Esophagus squamous epithelium (tissue), 5 donors: ENCODE measurements at regions not wholly inside any gene's neighbourhood (a gene's known extent, or its start where the extent isn't known, plus 50 kb on each side); places are given as distances from the start of the nearest gene placed in this dataset.

Experiments used
- DNase-seq: peaks from one replicate; lab custom pipeline; 2025; lab: John Stamatoyannopoulos, UW
- H3K27ac ChIP-seq, 4 donors: fragments of 200-600 bp; sonication (generic); one replicate each; pipeline ENCODE4 v1.5.1; 2016 to 2019; ENCODE audit warnings: mild to moderate bottlenecking in 1 of 4
- H3K27me3 ChIP-seq, 4 donors: fragments of 200-600 bp; sonication (generic); 1 replicate in 3 of 4; 2 replicates in 1 of 4; pipeline versions ENCODE4 v1.5.1 to v1.6.0; 2017 to 2021; ENCODE audit warnings: antibody characterized with exemption in 1 of 4
- H3K36me3 ChIP-seq, 3 donors: fragments of 200-600 bp; sonication (generic); one replicate each; pipeline ENCODE4 v1.5.1; 2016 to 2019
- H3K4me1 ChIP-seq, 3 donors: fragments of 200-600 bp; sonication (generic); one replicate each; pipeline ENCODE4 v1.5.1; 2017 to 2019
- H3K4me3 ChIP-seq, 4 donors: fragments of 200-600 bp; sonication (generic); 1 replicate in 3 of 4; 2 replicates in 1 of 4; pipeline ENCODE4 v1.5.1; 2016 to 2019; ENCODE audit warnings: mild to moderate bottlenecking in 2 of 4, moderate library complexity in 1 of 4
- H3K9me3 ChIP-seq, 3 donors: fragments of 200-600 bp; sonication (generic); one replicate each; pipeline ENCODE4 v1.5.1; 2016 to 2019
- CTCF ChIP-seq, 6 experiments: fragments of 450-650 bp in 4 of 6; fragments of 200-600 bp in 2 of 6; sonication (generic) in 2 of 6; IDR thresholded peaks; one replicate each; pipeline ENCODE4 v1.5.1; 2016 to 2019; ENCODE audit warnings: antibody characterized with exemption in 6 of 6, mild to moderate bottlenecking in 4 of 6, moderate library complexity in 4 of 6
- POLR2A ChIP-seq, 4 donors: fragments of 450-650 bp; IDR thresholded peaks; one replicate each; pipeline ENCODE4 v1.6.1; 2017; ENCODE audit warnings: antibody characterized with exemption in 4 of 4, mild to moderate bottlenecking in 4 of 4, moderate library complexity in 3 of 4
- WGBS, 2 donors: methylation state at CpG; one replicate each; pipeline ENCODE4 v1.1.5; 2018; 5-methylcytosine and 5-hydroxymethylcytosine counted together
- intact Hi-C: fragments of 100-400 bp; cut with DNase I; formaldehyde crosslinking; loops from one replicate; pipeline ENCODE4 v1.15.0; 2022
- donor health status: DM: yes; HTN: yes; CAD: no.

GRCh38 chr2:190742431-190742830, 93.5 kb downstream of the NAB1 start:
- intact Hi-C loops, result no loop called here
- Histone ChIP-seq H3K4me3 (no peak overlapping the region), H3K4me1 (no peaks in the 10 kb centered on the region), H3K9me3 (peaks cover 0 to 3% (median 0%) of the 10 kb centered on the region in 3 donors), H3K36me3 (no peaks in the 10 kb centered on the region), H3K27ac (no peak overlapping the region), H3K27me3 (no peaks in the 10 kb centered on the region)
- TF ChIP-seq CTCF (IDR thresholded peaks at IDR 0.05) (no peak), POLR2A (IDR thresholded peaks at IDR 0.05) (no peak)
- DNase-seq, result no peak

- H3K4me3 ChIP-seq, result no peak overlapping the region
- no peak for DNase-seq
- TF ChIP-seq CTCF (IDR thresholded peaks at IDR 0.05) (no peak), POLR2A (IDR thresholded peaks at IDR 0.05) (no peak)
- no peaks in the 10 kb centered on the region for H3K36me3 ChIP-seq
- H3K9me3 ChIP-seq, result peaks cover 0 to 3% (median 0%) of the 10 kb centered on the region in 3 donors
- H3K4me1 ChIP-seq, result no peaks in the 10 kb centered on the region
- 57 to 68% methylated on average over 2 of the region's 2 CpGs for WGBS, 2 donors
- H3K27me3 ChIP-seq, result no peaks in the 10 kb centered on the region
- no peak overlapping the region for H3K27ac ChIP-seq
- intact Hi-C loops, result no loop called here
These were observed 95.2 kb downstream of the NAB1 start for GRCh38 chr2:190744041-190744440.

GRCh38 chr2:190746971-190747761, 98.3 kb downstream of the NAB1 start:
- 24 to 39% methylated on average over 3 of the region's 3 CpGs for WGBS, 2 donors
- Histone ChIP-seq H3K27ac (no peak overlapping the region), H3K4me1 (no peaks in the 10 kb centered on the region), H3K4me3 (no peak overlapping the region), H3K36me3 (no peaks in the 10 kb centered on the region), H3K9me3 (no peaks in the 10 kb centered on the region), H3K27me3 (no peaks in the 10 kb centered on the region)
- intact Hi-C loops, result no loop called here
- no peak for DNase-seq
- TF ChIP-seq POLR2A (IDR thresholded peaks at IDR 0.05), result no peak
- TF ChIP-seq CTCF (IDR thresholded peaks at IDR 0.05), result no peak

- intact Hi-C loops, result no loop called here
- DNase-seq, result no peak
- H3K4me3 ChIP-seq, result no peak overlapping the region
- no peaks in the 10 kb centered on the region for H3K4me1 ChIP-seq
- 87 to 92% methylated on average over 3 of the region's 3 CpGs for WGBS, 2 donors
- TF ChIP-seq CTCF (IDR thresholded peaks at IDR 0.05) (no peak), POLR2A (IDR thresholded peaks at IDR 0.05) (no peak)
- no peaks in the 10 kb centered on the region for H3K27me3 ChIP-seq
- no peak overlapping the region for H3K27ac ChIP-seq
- no peaks in the 10 kb centered on the region for H3K36me3 ChIP-seq
- H3K9me3 ChIP-seq, result no peaks in the 10 kb centered on the region
These were observed 100.1 kb downstream of the NAB1 start for GRCh38 chr2:190748966-190749365.

- no peak overlapping the region for H3K4me3 ChIP-seq
- no peaks in the 10 kb centered on the region for H3K9me3 ChIP-seq
- WGBS, 2 donors, result 84% methylated on average over 5 of the region's 5 CpGs
- DNase-seq, result no peak
- H3K36me3 ChIP-seq, result no peaks in the 10 kb centered on the region
- intact Hi-C loops, result no loop called here
- H3K27ac ChIP-seq, result no peak overlapping the region
- H3K27me3 ChIP-seq, result no peaks in the 10 kb centered on the region
- TF ChIP-seq CTCF (IDR thresholded peaks at IDR 0.05) (no peak), POLR2A (IDR thresholded peaks at IDR 0.05) (no peak)
- no peaks in the 10 kb centered on the region for H3K4me1 ChIP-seq
These were observed 107.0 kb downstream of the NAB1 start for GRCh38 chr2:190755772-190756415.
